Skeletal muscle cell (primary cell): ENCODE measurements at regions not wholly inside any gene's neighbourhood (a gene's known extent, or its start where the extent isn't known, plus 50 kb on each side); places are given as distances from the start of the nearest gene placed in this dataset.
A peak's percentile ranks its signal among the peaks of the same experiment; 100 is the strongest.

Source experiments
- DNase-seq: peaks from one replicate; pipeline ENCODE4 v3.0.0-alpha.2; 2010; ENCODE audit warnings: low read depth
- H3K4me3 ChIP-seq: 2 replicates; pipeline ENCODE4 v1.5.1; 2011; ENCODE audit warnings: low read depth, mild to moderate bottlenecking, control low read depth, low read length, moderate library complexity

DNA sequence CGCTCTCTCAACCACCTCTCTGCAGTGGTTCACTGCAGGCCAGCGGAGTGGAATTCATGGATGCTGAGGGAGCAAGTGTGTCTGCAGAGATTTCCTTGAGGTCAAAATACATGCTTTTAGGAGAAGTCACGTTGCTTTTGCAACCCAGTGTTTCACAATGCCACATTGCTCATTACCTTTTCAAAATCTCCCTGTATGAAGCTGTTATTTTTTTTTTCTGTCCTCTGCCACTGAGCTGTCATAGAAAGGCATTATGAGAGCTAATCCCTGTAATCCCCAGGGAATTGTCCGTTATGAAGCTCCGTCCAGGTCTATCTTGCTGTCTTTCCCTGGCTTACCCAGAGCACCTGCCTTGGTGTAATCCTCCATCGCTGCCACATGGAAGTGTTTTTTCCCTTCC is 60.5 kb upstream of the SLC22A23 start:
- peak; percentile 91 for DNase-seq
- H3K4me3 ChIP-seq: no peak overlapping the region

DNA sequence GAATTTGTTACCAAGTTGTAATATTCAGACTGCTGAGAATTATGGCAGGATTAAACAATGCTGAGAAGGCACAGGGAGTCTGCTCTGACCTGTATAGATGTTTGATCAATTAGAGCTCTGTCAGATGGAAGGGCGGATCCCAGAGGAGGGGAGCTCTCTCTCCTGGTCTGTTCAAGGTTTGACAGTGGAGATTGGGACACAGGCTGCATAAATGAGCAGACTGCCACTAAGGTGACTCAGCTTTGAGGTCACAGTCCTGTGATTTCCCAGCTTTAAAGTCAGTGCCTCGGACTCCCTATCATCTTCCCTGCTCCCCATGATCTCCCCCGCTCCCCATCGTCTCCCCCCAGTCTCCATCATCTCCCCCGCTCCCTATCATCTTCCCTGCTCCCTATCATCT is 59.2 kb upstream of the SLC22A23 start:
- no peak for DNase-seq
- no peak overlapping the region for H3K4me3 ChIP-seq

DNA sequence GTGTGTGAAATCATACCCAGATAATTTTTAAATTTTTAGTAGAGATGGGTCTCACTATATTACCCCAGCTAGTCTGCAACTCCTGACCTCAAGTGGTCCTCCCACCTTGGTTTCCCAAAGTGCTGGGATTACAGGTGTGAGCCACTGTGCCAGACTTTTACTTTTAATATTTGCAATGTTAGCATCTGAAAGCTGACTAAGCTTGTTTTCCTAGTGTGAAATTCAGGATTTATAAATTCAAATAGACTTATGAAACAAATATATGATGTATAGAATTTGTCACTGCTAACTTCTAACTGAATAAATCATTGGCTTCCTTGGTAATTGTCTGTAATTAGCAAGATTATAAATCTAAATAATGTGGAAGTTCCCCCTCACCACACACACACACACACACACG is 58.8 kb upstream of the SLC22A23 start:
- H3K4me3 ChIP-seq: no peak overlapping the region
- no peak for DNase-seq

DNA sequence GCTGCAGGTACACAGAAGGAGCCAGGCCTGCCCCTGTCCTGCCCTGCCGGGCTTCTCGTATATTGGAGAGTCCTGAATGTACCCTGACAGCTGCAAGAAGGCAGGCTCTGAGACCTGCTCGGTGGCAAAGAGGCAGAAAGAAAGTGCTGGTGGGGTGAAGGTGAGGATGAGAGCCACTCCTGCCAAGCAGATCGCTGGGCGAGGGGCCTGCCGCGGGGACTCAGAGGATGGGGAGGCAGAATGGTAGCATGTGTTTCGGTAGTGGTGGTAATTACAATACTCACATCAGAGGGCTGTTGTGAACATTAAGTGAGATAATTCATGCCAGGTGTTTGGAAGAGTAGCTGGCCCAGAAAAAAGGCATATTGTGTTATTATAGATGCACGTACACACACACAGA is 56.6 kb upstream of the SLC22A23 start:
- no peak for DNase-seq
- H3K4me3 ChIP-seq: no peak overlapping the region

DNA sequence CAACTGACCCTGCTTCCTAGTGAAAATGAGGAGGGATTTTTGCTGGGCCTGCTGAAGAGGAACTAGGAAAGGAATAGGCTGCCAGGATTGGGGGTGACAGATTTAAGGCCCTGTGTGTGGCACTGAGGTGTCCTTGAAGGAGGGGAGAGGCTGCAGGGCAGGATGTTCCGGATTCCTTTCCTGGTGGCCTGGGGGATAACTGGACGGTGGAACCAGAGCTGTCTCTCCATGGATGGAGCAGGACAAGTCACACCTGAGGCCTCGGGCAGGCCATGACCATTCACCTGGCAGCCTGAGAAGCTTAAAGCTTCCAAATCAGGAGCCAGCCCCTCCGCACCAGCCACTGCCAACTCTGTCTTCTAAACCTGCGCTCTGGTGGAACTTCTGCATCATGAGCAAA is 56.0 kb upstream of the SLC22A23 start:
- DNase-seq: no peak
- no peak overlapping the region for H3K4me3 ChIP-seq

DNA sequence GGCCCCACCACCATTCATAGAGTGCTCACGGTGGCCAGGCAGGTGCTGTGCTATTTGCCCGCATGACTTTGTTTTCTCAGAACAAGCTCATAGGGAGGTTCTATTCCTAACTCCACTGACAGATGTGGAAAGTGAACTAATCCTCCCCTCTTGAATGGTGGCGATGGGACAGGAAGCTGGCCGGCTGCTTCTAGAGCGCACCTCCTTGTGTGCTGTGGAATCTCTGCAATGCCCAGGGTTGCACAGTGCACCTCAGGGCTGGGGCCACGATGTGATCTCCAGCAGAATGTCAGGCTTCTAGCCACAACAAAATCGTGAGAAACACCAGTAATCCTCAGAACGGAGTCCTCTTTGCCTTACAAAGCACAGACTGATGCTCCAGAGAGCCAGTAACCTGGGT is 53.8 kb upstream of the SLC22A23 start:
- no peak for DNase-seq
- H3K4me3 ChIP-seq: no peak overlapping the region

DNA sequence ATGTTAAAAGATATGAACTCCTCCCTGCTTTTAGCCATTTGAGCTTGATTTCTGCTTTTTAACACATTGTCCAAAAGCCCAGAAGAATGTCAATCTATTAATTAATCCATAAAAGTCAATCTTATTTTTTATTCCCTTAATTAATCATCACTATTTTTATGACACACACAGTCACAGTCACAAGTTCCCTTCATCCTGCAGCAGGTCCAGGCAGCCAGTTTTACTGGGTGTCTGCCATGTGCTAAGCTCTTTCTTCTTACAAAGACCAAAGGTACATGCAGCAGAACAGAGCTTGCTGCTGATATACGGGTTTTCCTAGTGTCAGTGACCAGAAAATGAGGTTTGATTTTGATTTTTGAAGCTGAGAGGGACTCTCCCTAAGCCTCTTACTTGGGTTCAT is 53.3 kb upstream of the SLC22A23 start:
- H3K4me3 ChIP-seq: no peak overlapping the region
- DNase-seq: no peak

DNA sequence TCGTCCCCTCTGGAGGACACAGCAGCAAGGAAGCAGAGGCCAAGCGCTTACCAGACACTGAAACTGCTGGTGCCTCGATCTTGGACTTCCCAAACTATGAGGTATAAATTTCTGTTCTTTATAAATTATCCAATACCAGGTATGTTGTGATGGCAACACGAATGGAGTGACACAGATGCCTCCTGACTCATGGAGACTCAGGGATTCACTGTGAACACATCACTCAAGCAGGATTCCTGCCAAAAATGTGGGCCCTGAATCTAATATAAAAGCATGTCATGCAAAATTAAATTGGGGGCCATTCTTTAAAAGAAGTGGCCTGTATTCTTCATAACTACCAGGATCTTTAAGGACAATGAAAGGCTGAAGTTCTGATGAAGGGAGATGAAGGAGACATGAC is 52.5 kb upstream of the SLC22A23 start:
- DNase-seq: no peak
- H3K4me3 ChIP-seq: no peak overlapping the region

DNA sequence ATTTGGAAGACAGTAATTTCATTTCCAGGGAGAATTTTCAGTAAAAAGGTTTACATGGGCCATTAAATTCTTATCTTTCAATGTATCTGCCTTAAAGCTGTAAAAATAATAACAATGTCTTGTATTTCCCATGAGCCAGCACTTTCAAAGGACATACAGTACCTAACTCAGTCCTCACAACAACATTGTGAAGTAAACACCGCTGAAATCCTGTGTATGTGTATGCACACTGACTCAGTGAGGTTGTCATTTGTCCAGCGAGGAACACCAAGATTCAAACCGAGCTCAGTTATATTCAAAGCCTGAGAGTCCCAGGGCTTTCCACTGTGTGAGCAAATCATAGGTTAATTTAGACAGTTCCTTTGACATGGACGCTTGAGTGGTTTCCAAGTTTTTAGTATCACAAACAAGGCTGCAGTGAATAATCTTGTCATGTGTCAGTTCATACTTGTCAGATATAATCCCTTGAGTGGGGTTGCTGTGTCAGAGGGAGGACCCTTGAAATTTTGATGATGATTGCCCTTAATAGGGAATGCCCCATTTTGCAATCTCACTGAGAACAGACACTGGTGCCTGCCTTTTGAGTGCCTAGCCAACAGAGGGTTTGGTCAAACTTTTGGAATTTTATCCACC is 50.0 kb upstream of the SLC22A23 start:
- no peak overlapping the region for H3K4me3 ChIP-seq
- no peak for DNase-seq
